M059J (cell line): ENCODE measurements at regions not wholly inside any gene's neighbourhood (a gene's known extent, or its start where the extent isn't known, plus 50 kb on each side); places are given as distances from the start of the nearest gene placed in this dataset.

Experiments used
- DNase-seq: peaks from one replicate; pipeline ENCODE4 v3.0.0-alpha.2; 2012; ENCODE audit warnings: low read depth

GRCh38 chr3:165283328-165283727, 87.1 kb upstream of the SLITRK3 start:
- DNase-seq, result no peak

- DNase-seq, result no peak
Observed at GRCh38 chr3:165279471-165279870, 83.3 kb upstream of the SLITRK3 start.

GRCh38 chr3:165273411-165273810, 77.2 kb upstream of the SLITRK3 start:
- no peak for DNase-seq

GRCh38 chr3:165259541-165260193, 63.5 kb upstream of the SLITRK3 start:
- no peak for DNase-seq

GRCh38 chr3:165256554-165257065, 60.4 kb upstream of the SLITRK3 start:
- DNase-seq, result no peak

GRCh38 chr3:165254812-165255211, 58.6 kb upstream of the SLITRK3 start:
- DNase-seq, result peak; percentile 17
